ENCODE measurements at regions not wholly inside any gene's neighbourhood (a gene's known extent, or its start where the extent isn't known, plus 50 kb on each side); places are given as distances from the start of the nearest gene placed in this dataset.
"Not testable (repeated sequence)": the region's sequence is repeated elsewhere in the genome, so short reads cannot be mapped to it uniquely, and the experiment has no call there.

GRCh38 chr2:167719410-167719809 lies 528.0 kb downstream of the STK39 start:
- H3K4me3 ChIP-seq (ENCODE audit: low read depth, low read length): no peak overlapping the region
- no peak for DNase-seq (ENCODE audit: low read depth)
- TF ChIP-seq CTCF (IDR thresholded peaks at IDR 0.05; ENCODE audit: insufficient read depth, low read depth, low read length, missing control alignments): no peak

GRCh38 chr2:167718560-167718959 lies 528.8 kb downstream of the STK39 start:
- no peak for DNase-seq (ENCODE audit: low read depth)
- no peak for TF ChIP-seq CTCF (IDR thresholded peaks at IDR 0.05; ENCODE audit: insufficient read depth, low read depth, low read length, missing control alignments)
- H3K4me3 ChIP-seq (ENCODE audit: low read depth, low read length): no peak overlapping the region

GRCh38 chr2:167715932-167716331 lies 531.5 kb downstream of the STK39 start:
- no peak for DNase-seq (ENCODE audit: low read depth)
- H3K4me3 ChIP-seq (ENCODE audit: low read depth, low read length): no peak overlapping the region
- TF ChIP-seq CTCF (IDR thresholded peaks at IDR 0.05; ENCODE audit: insufficient read depth, low read depth, low read length, missing control alignments): no peak

GRCh38 chr2:167715498-167715897 lies 531.9 kb downstream of the STK39 start:
- DNase-seq (ENCODE audit: low read depth): not testable (repeated sequence)

GRCh38 chr2:167712275-167712674 lies 535.1 kb downstream of the STK39 start:
- TF ChIP-seq CTCF (IDR thresholded peaks at IDR 0.05; ENCODE audit: insufficient read depth, low read depth, low read length, missing control alignments): no peak
- H3K4me3 ChIP-seq (ENCODE audit: low read depth, low read length): no peak overlapping the region
- no peak for DNase-seq (ENCODE audit: low read depth)

More at GRCh38 chr2:167715498-167715897, 531.9 kb downstream of the STK39 start:
- H3K4me3 ChIP-seq (ENCODE audit: low read depth, low read length): not testable (repeated sequence)

- no peak overlapping the region for H3K4me3 ChIP-seq (ENCODE audit: low read depth, low read length)
- TF ChIP-seq CTCF (IDR thresholded peaks at IDR 0.05; ENCODE audit: insufficient read depth, low read depth, low read length, missing control alignments): no peak
- DNase-seq (ENCODE audit: low read depth): no peak
Measured at GRCh38 chr2:167708998-167709397, 538.4 kb downstream of the STK39 start.

GRCh38 chr2:167706800-167707199 lies 540.6 kb downstream of the STK39 start:
- TF ChIP-seq CTCF (IDR thresholded peaks at IDR 0.05; ENCODE audit: insufficient read depth, low read depth, low read length, missing control alignments): no peak
- DNase-seq (ENCODE audit: low read depth): no peak
- no peak overlapping the region for H3K4me3 ChIP-seq (ENCODE audit: low read depth, low read length)
